Neural progenitor cell (in vitro differentiated cells): ENCODE measurements at regions not wholly inside any gene's neighbourhood (a gene's known extent, or its start where the extent isn't known, plus 50 kb on each side); places are given as distances from the start of the nearest gene placed in this dataset.

Experiments used
- DNase-seq: peaks from one replicate; pipeline ENCODE4 v3.0.0-alpha.2; 2016; ENCODE audit warnings: low spot score
- H2AFZ ChIP-seq: fragments of 200-600 bp; sonication (generic); replicated peaks from 2 replicates; pipeline ENCODE4 v1.6.1; 2016; ENCODE audit warnings: antibody characterized with exemption
- H3F3A ChIP-seq: fragments of 200-600 bp; sonication (generic); 2 replicates; pipeline ENCODE4 v1.6.1; 2016; ENCODE audit warnings: antibody characterized with exemption, low read depth
- H3K27ac ChIP-seq: fragments of 200-600 bp; sonication (generic); 2 replicates; pipeline ENCODE4 v1.5.1; 2016; ENCODE audit warnings: mild to moderate bottlenecking
- H3K27me3 ChIP-seq: fragments of 200-600 bp; sonication (generic); 2 replicates; pipeline ENCODE4 v1.6.1; 2016; ENCODE audit warnings: mild to moderate bottlenecking, moderate library complexity
- H3K36me3 ChIP-seq: fragments of 200-600 bp; sonication (generic); 2 replicates; pipeline ENCODE4 v1.5.1; 2016
- H3K4me1 ChIP-seq: fragments of 200-600 bp; sonication (generic); 2 replicates; pipeline ENCODE4 v1.6.1; 2016; ENCODE audit warnings: mixed run types
- H3K4me2 ChIP-seq: fragments of 200-600 bp; sonication (generic); 2 replicates; pipeline ENCODE4 v1.6.1; 2016
- H3K4me3 ChIP-seq: fragments of 200-600 bp; sonication (generic); 2 replicates; pipeline ENCODE4 v1.5.1; 2016
- H3K79me2 ChIP-seq: fragments of 200-600 bp; sonication (generic); 2 replicates; pipeline ENCODE4 v1.6.1; 2016; ENCODE audit warnings: low read depth
- H3K9ac ChIP-seq: fragments of 200-600 bp; sonication (generic); 2 replicates; pipeline ENCODE4 v1.6.1; 2016
- H3K9me3 ChIP-seq: fragments of 200-600 bp; sonication (generic); 2 replicates; pipeline ENCODE4 v1.5.1; 2016; ENCODE audit warnings: low read depth
- H4K20me1 ChIP-seq: fragments of 200-600 bp; sonication (generic); 2 replicates; pipeline ENCODE4 v1.6.1; 2016; ENCODE audit warnings: low read depth
- H3K27ac Mint-ChIP-seq: 3 replicates; pipeline ENCODE4 v1.8.0; 2021; ENCODE audit warnings: mixed read lengths
- H3K27me3 Mint-ChIP-seq: 2 replicates; pipeline ENCODE4 v1.8.0; 2022; ENCODE audit warnings: low read depth, mild to moderate bottlenecking, inconsistent platforms, moderate library complexity, mixed read lengths; ENCODE audit not compliant: insufficient read depth
- H3K36me3 Mint-ChIP-seq: 3 replicates; pipeline ENCODE4 v1.8.0; 2021; ENCODE audit warnings: mixed read lengths
- H3K4me1 Mint-ChIP-seq: 3 replicates; pipeline ENCODE4 v1.8.0; 2021; ENCODE audit warnings: mixed read lengths
- H3K4me3 Mint-ChIP-seq: 3 replicates; pipeline ENCODE4 v1.8.0; 2021; ENCODE audit warnings: mild to moderate bottlenecking, moderate library complexity, mixed read lengths
- H3K9me3 Mint-ChIP-seq: 3 replicates; pipeline ENCODE4 v1.8.0; 2020; ENCODE audit warnings: mixed read lengths
- EZH2 ChIP-seq: fragments of 200-600 bp; sonication (generic); IDR thresholded peaks from 2 replicates; pipeline ENCODE4 v1.6.1; 2017; ENCODE audit warnings: antibody characterized with exemption, mild to moderate bottlenecking, moderate library complexity
- EZH2phosphoT487 ChIP-seq: fragments of 200-600 bp; sonication (generic); IDR thresholded peaks from 2 replicates; pipeline ENCODE4 v1.6.1; 2017; ENCODE audit warnings: antibody characterized with exemption
- TF ChIP-seq, protein P1 (sequence below): fragments of 200-600 bp; sonication (generic); IDR thresholded peaks from 2 replicates; pipeline ENCODE4 v1.5.1; 2017; ENCODE audit warnings: antibody characterized with exemption, mild to moderate bottlenecking

DNA sequence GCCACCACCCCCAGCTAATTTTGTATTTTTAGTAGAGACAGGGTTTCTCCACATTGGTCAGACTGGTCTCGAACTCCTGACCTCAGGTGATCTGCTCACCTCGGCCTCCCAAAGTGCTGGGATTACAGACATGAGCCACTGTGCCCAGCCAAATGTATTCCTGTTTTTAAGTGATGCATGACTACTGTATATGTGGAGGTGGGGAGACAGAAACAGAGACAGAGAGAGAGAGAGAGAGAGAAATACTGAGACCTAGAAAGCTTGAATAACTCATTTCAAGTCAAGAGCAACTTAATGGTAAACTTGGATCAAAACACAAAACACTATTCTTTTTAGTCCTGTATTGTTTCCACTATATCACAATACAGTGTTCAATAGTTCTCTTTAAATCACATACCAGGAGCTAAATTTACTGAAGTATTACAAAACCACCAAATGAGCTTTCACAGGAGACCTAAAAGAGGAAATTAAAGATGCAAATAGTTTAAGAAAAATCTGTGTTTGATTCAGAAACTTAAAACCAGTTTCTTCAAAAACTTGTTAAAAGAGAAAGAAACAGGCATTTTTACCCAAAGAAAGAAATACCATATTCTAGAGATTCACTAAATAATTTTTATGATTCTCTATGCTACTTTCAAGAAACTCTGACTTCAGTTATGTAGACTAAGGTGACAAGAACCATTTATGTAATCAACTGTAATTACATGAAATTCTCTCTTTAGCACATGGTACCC lies 188.7 kb downstream of the ETS1 start:
- Mint-ChIP-seq H3K27me3 (peaks cover 2% of the 10 kb centered on the region), H3K4me1 (no peaks in the 10 kb centered on the region), H3K36me3 (no peaks in the 10 kb centered on the region), H3K4me3 (no peak overlapping the region), H3K9me3 (no peaks in the 10 kb centered on the region), H3K27ac (no peak overlapping the region)
- Histone ChIP-seq H3K4me1 (no peaks in the 10 kb centered on the region), H4K20me1 (no peaks in the 10 kb centered on the region), H3K4me3 (no peak overlapping the region), H3K27me3 (no peaks in the 10 kb centered on the region), H3K4me2 (no peak overlapping the region), H2AFZ (no peak overlapping the region), H3K27ac (no peak overlapping the region), H3K79me2 (no peaks in the 10 kb centered on the region), H3K36me3 (no peaks in the 10 kb centered on the region), H3K9me3 (no peaks in the 10 kb centered on the region), H3F3A (no peaks in the 10 kb centered on the region), H3K9ac (no peak overlapping the region)
- TF ChIP-seq EZH2 (no peak), EZH2phosphoT487 (no peak)
- TF ChIP-seq, protein P1, sequence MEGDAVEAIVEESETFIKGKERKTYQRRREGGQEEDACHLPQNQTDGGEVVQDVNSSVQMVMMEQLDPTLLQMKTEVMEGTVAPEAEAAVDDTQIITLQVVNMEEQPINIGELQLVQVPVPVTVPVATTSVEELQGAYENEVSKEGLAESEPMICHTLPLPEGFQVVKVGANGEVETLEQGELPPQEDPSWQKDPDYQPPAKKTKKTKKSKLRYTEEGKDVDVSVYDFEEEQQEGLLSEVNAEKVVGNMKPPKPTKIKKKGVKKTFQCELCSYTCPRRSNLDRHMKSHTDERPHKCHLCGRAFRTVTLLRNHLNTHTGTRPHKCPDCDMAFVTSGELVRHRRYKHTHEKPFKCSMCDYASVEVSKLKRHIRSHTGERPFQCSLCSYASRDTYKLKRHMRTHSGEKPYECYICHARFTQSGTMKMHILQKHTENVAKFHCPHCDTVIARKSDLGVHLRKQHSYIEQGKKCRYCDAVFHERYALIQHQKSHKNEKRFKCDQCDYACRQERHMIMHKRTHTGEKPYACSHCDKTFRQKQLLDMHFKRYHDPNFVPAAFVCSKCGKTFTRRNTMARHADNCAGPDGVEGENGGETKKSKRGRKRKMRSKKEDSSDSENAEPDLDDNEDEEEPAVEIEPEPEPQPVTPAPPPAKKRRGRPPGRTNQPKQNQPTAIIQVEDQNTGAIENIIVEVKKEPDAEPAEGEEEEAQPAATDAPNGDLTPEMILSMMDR = no peak
- no peak for DNase-seq

DNA sequence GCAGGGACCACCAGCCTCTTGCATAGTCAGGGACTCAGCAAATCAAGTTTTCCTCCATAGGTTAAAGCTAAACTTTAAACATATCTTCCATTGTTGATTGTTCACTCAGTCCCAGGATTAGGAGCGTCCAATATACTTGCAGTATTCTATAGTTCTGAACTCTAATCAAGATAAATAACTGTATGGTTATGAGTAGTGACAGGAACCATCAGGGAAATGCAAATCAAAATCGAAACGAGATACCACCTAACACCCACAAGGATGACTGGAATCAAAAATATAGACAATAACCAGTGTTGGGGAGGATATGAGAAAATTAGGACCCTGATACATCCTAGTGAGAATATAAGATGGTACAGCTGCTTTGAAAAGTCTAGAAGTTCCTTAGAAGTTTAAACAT lies 190.0 kb downstream of the ETS1 start:
- Mint-ChIP-seq H3K27me3 (peaks cover 2% of the 10 kb centered on the region), H3K36me3 (no peaks in the 10 kb centered on the region), H3K27ac (no peak overlapping the region), H3K4me1 (no peaks in the 10 kb centered on the region), H3K9me3 (no peaks in the 10 kb centered on the region), H3K4me3 (no peak overlapping the region)
- Histone ChIP-seq H3K4me1 (no peaks in the 10 kb centered on the region), H3K27me3 (no peaks in the 10 kb centered on the region), H4K20me1 (no peaks in the 10 kb centered on the region), H3K27ac (no peak overlapping the region), H3K9me3 (no peaks in the 10 kb centered on the region), H3K79me2 (no peaks in the 10 kb centered on the region), H3K9ac (no peak overlapping the region), H3F3A (no peaks in the 10 kb centered on the region), H3K4me3 (no peak overlapping the region), H3K4me2 (no peak overlapping the region), H2AFZ (no peak overlapping the region), H3K36me3 (no peaks in the 10 kb centered on the region)
- no peak for DNase-seq
- TF ChIP-seq, protein P1 = no peak
- no peak for TF ChIP-seq EZH2phosphoT487
- no peak for TF ChIP-seq EZH2

DNA sequence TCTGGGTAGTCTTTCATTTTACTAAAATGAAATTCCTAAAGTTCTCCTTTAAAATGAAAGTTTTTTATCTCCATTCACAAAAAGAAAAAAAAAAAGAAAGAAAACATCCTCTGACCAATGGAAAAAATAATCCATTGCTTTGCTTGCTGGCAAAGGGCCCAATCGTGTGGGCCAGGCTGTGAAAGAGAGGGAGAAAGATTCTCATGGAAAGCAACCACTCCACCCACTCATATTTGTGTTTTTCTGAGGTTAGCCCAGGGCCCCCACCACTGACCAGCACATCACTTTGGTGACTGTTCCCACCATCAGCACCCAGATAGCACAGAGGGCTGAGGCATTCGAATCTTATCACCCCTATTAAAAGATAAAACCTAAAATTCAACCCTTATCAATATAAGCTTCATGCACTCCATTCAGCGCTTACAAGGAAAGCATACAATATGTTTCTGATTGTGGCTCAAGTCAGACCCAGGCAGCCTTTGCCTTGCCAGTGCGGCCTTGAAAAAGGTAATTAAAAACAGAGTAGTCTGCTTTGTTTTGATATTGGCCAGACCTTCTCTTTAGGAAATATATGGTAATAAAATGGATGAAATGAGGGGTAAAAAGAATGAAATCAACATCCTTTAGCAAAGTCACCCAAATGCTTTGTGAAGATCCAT lies 192.8 kb downstream of the ETS1 start:
- no peaks in the 10 kb centered on the region for H3K36me3 Mint-ChIP-seq
- no peak for DNase-seq
- H3F3A ChIP-seq = no peaks in the 10 kb centered on the region
- no peak overlapping the region for H3K27ac ChIP-seq
- H3K27me3 Mint-ChIP-seq = peaks cover 2% of the 10 kb centered on the region
- H3K4me3 ChIP-seq = no peak overlapping the region
- no peaks in the 10 kb centered on the region for H3K9me3 ChIP-seq
- H3K4me3 Mint-ChIP-seq = no peak overlapping the region
- no peak for TF ChIP-seq EZH2
- TF ChIP-seq EZH2phosphoT487 = no peak
- TF ChIP-seq, protein P1 = no peak
- no peak overlapping the region for H3K27ac Mint-ChIP-seq
- H3K4me1 ChIP-seq = peaks cover 4% of the 10 kb centered on the region
- no peaks in the 10 kb centered on the region for H3K27me3 ChIP-seq
- H3K79me2 ChIP-seq = no peaks in the 10 kb centered on the region
- no peak overlapping the region for H3K4me2 ChIP-seq
- H2AFZ ChIP-seq = no peak overlapping the region
- no peak overlapping the region for H3K9ac ChIP-seq
- H3K4me1 Mint-ChIP-seq = peaks cover 8% of the 10 kb centered on the region
- no peaks in the 10 kb centered on the region for H3K36me3 ChIP-seq
- no peaks in the 10 kb centered on the region for H4K20me1 ChIP-seq
- no peaks in the 10 kb centered on the region for H3K9me3 Mint-ChIP-seq
